Keratinocyte (primary cell): ENCODE measurements at regions not wholly inside any gene's neighbourhood (a gene's known extent, or its start where the extent isn't known, plus 50 kb on each side); places are given as distances from the start of the nearest gene placed in this dataset.

Experiments
- DNase-seq: peaks from one replicate; pipeline ENCODE4 v3.0.0-alpha.2; 2011; ENCODE audit warnings: low read depth, missing footprints, low spot score
- FAIRE-seq: peaks from 2 replicates; lab custom pipeline; 2011; peaks lifted over from hg19 to GRCh38; lab: Jason Lieb, UNC
- H2AFZ ChIP-seq: 2 replicates; pipeline ENCODE4 v1.6.0; 2012; ENCODE audit warnings: low read length, control low read depth, inconsistent platforms; ENCODE audit not compliant: control insufficient read depth
- H3K27ac ChIP-seq: 2 replicates; pipeline ENCODE4 v1.5.1; 2011; ENCODE audit warnings: low read length; ENCODE audit not compliant: control insufficient read depth, insufficient read depth
- H3K27me3 ChIP-seq: 3 replicates; pipeline ENCODE4 v1.6.0; 2011; ENCODE audit warnings: low read length; ENCODE audit not compliant: control insufficient read depth, insufficient read depth; ENCODE audit errors: extremely low read depth
- H3K36me3 ChIP-seq, 2 experiments: 2 replicates in 1 of 2; 3 replicates in 1 of 2; pipeline ENCODE4 v1.5.1; 2011; ENCODE audit warnings: low read length in 2 of 2, mild to moderate bottlenecking in 1 of 2; ENCODE audit not compliant: control insufficient read depth in 2 of 2, insufficient read depth in 2 of 2; ENCODE audit errors: extremely low read depth in 1 of 2
- H3K4me1 ChIP-seq: 3 replicates; pipeline ENCODE4 v1.5.1; 2011; ENCODE audit warnings: low read length; ENCODE audit not compliant: control insufficient read depth, insufficient read depth; ENCODE audit errors: extremely low read depth
- H3K4me2 ChIP-seq: 3 replicates; pipeline ENCODE4 v1.6.0; 2011; ENCODE audit warnings: low read depth, low read length; ENCODE audit not compliant: control insufficient read depth, insufficient read depth; ENCODE audit errors: extremely low read depth
- H3K4me3 ChIP-seq, 3 experiments: fragments of 200-600 bp in 1 of 3; sonication (generic) in 1 of 3; 2 replicates in 2 of 3; 3 replicates in 1 of 3; pipeline ENCODE4 v1.5.1; 2011 to 2016; ENCODE audit warnings: low read length in 3 of 3, mild to moderate bottlenecking in 3 of 3, control low read depth in 2 of 3, inconsistent platforms in 1 of 3, low read depth in 1 of 3, mixed read lengths in 1 of 3, mixed run types in 1 of 3, moderate library complexity in 1 of 3; ENCODE audit not compliant: control insufficient read depth in 2 of 3, insufficient read depth in 2 of 3; ENCODE audit errors: extremely low read depth in 1 of 3
- H3K79me2 ChIP-seq: 2 replicates; pipeline ENCODE4 v1.6.0; 2012; ENCODE audit warnings: low read length; ENCODE audit not compliant: control insufficient read depth, insufficient read depth
- H3K9ac ChIP-seq: 3 replicates; pipeline ENCODE4 v1.6.0; 2011; ENCODE audit warnings: low read length; ENCODE audit not compliant: control insufficient read depth, insufficient read depth; ENCODE audit errors: extremely low read depth
- H3K9me1 ChIP-seq: 3 replicates; pipeline ENCODE4 v1.6.0; 2011; ENCODE audit warnings: low read length; ENCODE audit not compliant: control insufficient read depth, insufficient read depth; ENCODE audit errors: extremely low read depth
- H3K9me3 ChIP-seq: 2 replicates; pipeline ENCODE4 v1.5.1; 2012; ENCODE audit warnings: low read depth, low read length; ENCODE audit not compliant: control insufficient read depth
- H4K20me1 ChIP-seq: 3 replicates; pipeline ENCODE4 v1.6.0; 2011; ENCODE audit warnings: low read length; ENCODE audit not compliant: control insufficient read depth, insufficient read depth; ENCODE audit errors: extremely low read depth
- CTCF ChIP-seq, 3 experiments: IDR thresholded peaks in 1 of 3; conservative IDR thresholded peaks in 1 of 3; optimal IDR thresholded peaks in 1 of 3; 2 replicates in 2 of 3; 3 replicates in 1 of 3; pipeline versions ENCODE3 to v1.5.1; 2011; ENCODE audit warnings: low read length in 3 of 3, mild to moderate bottlenecking in 3 of 3, moderate library complexity in 2 of 3, control low read depth in 1 of 3, inconsistent platforms in 1 of 3; ENCODE audit not compliant: insufficient read depth in 2 of 3; ENCODE audit errors: extremely low read depth in 1 of 3
- EZH2 ChIP-seq: IDR thresholded peaks from one replicate; pipeline ENCODE4 v1.6.1; 2012; ENCODE audit warnings: inconsistent platforms, mild to moderate bottlenecking, low read length, moderate library complexity
- dilution Hi-C: fragments of 300-500 bp; cut with MboI; formaldehyde crosslinking; loops from one replicate; pipeline ENCODE4 v1.7.0; 2020; ENCODE audit warnings: low sequenced_read_pairs; ENCODE audit not compliant: extremely low pct_ligation_motif_present

GRCh38 chr12:20274008-20274407 is 94.3 kb upstream of the PDE3A start:
- Histone ChIP-seq H3K79me2 (no peaks in the 10 kb centered on the region), H4K20me1 (no peaks in the 10 kb centered on the region), H2AFZ (no peak overlapping the region), H3K36me3 (no peaks in the 10 kb centered on the region), H3K4me1 (no peaks in the 10 kb centered on the region), H3K27ac (no peak overlapping the region), H3K9me3 (no peaks in the 10 kb centered on the region), H3K9me1 (no peaks in the 10 kb centered on the region), H3K27me3 (no peaks in the 10 kb centered on the region), H3K9ac (no peak overlapping the region), H3K4me3 (no peak overlapping the region), H3K4me2 (no peak overlapping the region)
- dilution Hi-C loops: no loop called here
- TF ChIP-seq CTCF (optimal IDR thresholded peaks at IDR 0.05 in 1 of 3, IDR thresholded peaks at IDR 0.05 in 1 of 3, conservative IDR thresholded peaks at IDR 0.05 in 1 of 3; ENCODE audit: extremely low read depth in 1 of 3, insufficient read depth in 2 of 3, low read length in 3 of 3): no peak
- no peak for TF ChIP-seq EZH2
- FAIRE-seq (no peak), DNase-seq (no peak)

GRCh38 chr12:20278276-20278675 is 90.1 kb upstream of the PDE3A start:
- Histone ChIP-seq H3K4me2 (no peak overlapping the region), H2AFZ (no peak overlapping the region), H3K9me3 (no peaks in the 10 kb centered on the region), H3K9me1 (no peaks in the 10 kb centered on the region), H3K79me2 (no peaks in the 10 kb centered on the region), H3K4me1 (no peaks in the 10 kb centered on the region), H4K20me1 (no peaks in the 10 kb centered on the region), H3K4me3 (no peak overlapping the region), H3K9ac (no peak overlapping the region), H3K27ac (no peak overlapping the region), H3K27me3 (no peaks in the 10 kb centered on the region), H3K36me3 (no peaks in the 10 kb centered on the region)
- FAIRE-seq: no peak
- no peak for DNase-seq
- dilution Hi-C loops: no loop called here
- TF ChIP-seq CTCF (optimal IDR thresholded peaks at IDR 0.05 in 1 of 3, IDR thresholded peaks at IDR 0.05 in 1 of 3, conservative IDR thresholded peaks at IDR 0.05 in 1 of 3; ENCODE audit: extremely low read depth in 1 of 3, insufficient read depth in 2 of 3, low read length in 3 of 3) (no peak), EZH2 (no peak)
